Gastroesophageal sphincter (tissue), 3 donors: ENCODE measurements at regions not wholly inside any gene's neighbourhood (a gene's known extent, or its start where the extent isn't known, plus 50 kb on each side); places are given as distances from the start of the nearest gene placed in this dataset.
A peak's percentile ranks its signal among the peaks of the same experiment; 100 is the strongest.

Experiments used
- CTCF ChIP-seq, 4 experiments: fragments of 200-600 bp in 2 of 4; fragments of 450-650 bp in 2 of 4; sonication (generic) in 1 of 4; IDR thresholded peaks; one replicate each; pipeline ENCODE4 v1.5.1; 2017 to 2019; ENCODE audit warnings: antibody characterized with exemption in 4 of 4, mild to moderate bottlenecking in 2 of 4, moderate library complexity in 2 of 4
- EP300 ChIP-seq: sonication (generic); formaldehyde crosslinking; IDR thresholded peaks from one replicate; pipeline ENCODE4 v1.6.1; 2017; ENCODE audit warnings: antibody characterized with exemption, mild to moderate bottlenecking
- POLR2A ChIP-seq, 2 donors: fragments of 450-650 bp; IDR thresholded peaks; one replicate each; pipeline ENCODE4 v1.6.1; 2017; ENCODE audit warnings: antibody characterized with exemption in 2 of 2, mild to moderate bottlenecking in 2 of 2, moderate library complexity in 1 of 2
- POLR2AphosphoS5 ChIP-seq: sonication (generic); formaldehyde crosslinking; IDR thresholded peaks from one replicate; pipeline ENCODE4 v1.6.1; 2017; ENCODE audit warnings: antibody characterized with exemption

DNA sequence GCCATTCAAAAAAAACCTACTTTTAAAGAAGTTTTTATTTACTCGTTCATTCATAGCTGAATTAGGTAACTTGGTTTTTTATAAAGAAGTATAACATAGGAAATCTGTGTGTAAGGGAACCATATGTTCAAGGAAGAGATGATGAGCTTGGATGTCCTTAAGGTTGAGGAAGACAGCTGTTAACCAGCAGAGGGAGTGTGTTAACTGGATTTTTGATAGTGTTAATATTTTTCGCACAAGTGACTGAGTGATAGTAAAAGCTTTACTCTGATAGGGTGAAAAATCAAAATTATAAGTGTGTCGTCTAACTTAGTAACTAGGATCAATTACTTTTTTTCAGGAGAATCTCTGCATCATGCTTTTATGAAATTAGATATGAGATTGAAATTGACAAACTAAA lies 134.7 kb downstream of the ARL5B start:
- TF ChIP-seq CTCF (IDR thresholded peaks at IDR 0.05) (peak in 2 of 4 experiments; percentile 25 to 30), POLR2A (IDR thresholded peaks at IDR 0.05) (no peak), POLR2AphosphoS5 (no peak), EP300 (no peak)
